ENCODE measurements at regions not wholly inside any gene's neighbourhood (a gene's known extent, or its start where the extent isn't known, plus 50 kb on each side); places are given as distances from the start of the nearest gene placed in this dataset.

DNA sequence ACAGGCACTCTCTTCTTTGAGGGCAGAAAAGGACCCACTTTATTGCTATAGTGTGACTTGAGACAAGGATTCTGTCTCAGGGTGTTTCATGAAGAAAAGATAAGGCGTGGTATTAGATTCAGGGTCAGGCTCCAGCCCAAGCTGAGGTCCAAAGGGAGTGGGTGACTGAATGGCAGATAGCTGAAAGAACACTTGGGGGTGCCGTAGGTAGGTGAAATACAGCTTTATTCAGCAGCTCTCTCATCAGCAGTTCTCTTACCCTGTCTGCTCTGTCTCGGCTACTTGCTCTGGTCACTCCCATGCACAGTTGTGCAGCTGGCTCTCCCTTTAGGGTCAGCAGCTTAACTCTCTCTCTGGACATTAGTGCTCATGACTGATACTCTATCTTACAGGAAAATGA lies 379.9 kb downstream of the LPIN1 start:
- no peak for DNase-seq

DNA sequence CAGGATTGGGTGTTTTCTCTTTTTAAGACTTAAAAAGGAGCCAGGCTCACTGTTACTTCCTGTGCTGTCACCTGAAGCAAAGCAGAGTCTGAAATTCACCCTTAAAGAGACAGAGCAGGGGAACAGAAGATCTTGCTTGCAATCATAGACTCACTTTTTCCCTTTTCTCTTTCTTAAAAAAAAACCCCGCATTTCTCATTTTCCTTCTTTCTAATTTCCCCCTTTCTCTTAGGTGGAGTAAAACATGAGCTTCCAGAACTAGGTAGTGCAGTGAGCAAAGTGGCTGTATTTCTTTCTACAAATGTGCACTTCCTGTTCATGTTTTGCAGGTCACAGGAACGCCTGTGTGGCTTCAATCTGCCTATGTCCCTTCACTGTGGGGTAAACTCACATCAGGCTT lies 381.2 kb downstream of the LPIN1 start:
- no peak for DNase-seq

DNA sequence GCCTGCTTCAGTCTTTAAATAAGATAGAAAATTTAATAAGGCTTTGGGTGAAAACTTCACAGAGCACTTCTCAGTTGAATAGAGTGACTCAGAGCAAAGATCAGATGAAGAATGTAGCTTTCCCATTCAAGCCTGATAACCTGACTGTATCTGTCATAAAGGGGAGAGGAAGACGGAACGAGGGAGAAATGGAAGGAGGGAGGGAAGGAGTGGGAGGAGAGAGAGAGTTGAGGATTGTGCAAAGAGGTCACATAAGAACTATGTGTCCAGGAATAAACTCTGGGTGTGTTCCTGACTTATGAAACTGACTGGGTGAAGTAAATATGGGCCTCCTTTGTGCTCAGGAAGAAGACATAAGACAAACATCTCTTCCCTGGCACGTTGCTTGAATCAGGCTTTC lies 385.5 kb downstream of the LPIN1 start:
- no peak for DNase-seq

DNA sequence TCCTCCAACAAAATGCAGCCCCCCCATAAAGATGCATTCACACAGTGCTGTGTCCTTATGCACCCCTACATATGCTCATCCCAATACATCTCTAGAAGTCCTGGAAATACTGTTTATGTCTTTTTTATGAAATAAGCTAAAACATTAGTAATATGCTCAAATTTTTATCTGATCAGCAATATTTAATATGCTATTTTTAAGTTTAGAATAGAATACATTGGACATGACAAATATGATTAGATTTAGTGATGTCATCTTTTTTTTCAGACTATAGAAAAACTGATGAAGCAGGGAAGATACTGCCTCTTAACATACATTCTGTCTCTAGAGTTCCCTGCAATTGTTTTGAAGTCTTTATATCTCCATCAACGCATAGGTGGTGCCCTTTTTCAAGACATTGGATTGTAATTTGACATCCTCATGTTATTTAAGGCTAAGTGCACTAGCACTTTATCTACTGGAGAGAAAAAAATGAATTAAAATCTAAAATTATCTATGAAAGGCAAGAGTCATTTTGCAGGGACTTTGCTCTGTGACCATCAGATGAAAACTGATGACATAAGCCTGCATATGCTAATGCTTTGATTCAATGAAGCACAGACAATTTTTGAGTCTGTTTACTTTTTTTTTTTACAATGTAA lies 395.3 kb downstream of the LPIN1 start:
- no peak for DNase-seq

DNA sequence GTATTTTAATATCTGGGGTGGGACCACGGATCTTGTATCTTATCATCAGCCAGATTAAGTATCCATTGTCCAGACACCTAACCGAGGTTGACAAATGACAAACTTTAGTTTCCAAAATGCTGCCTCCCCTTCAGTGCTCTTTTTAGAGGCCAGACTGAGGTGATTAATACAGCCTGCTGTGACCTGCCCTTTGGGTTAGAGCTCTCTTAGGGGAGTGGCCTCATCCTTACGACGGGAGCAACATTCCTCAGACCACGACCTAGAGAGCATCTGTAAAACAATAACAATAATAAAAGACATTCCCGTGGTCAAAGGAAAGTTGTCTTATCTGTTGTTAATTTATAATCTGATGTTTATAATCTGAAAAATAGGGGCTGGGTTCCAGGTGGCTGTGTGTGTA lies 405.3 kb downstream of the LPIN1 start:
- DNase-seq = no peak

DNA sequence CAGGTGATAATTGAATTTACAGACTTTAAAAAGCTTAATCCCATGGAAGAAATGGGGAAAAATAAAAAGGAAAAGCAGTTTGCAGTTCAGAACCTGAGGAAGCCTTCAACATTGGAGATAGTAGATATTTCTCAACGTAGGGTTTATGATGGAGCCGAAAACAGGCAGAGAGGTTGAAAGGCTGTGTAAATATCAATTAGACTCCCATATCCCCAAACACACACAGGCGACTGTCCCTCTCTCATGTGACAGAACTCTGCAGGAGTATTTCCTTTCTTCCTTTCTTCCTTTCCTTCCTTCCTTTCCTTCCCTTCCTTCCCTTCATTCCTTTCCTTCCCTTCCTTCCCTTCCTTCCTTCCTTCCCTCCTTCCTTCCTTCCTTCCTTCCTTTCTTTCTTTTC lies 406.5 kb downstream of the LPIN1 start:
- no peak for DNase-seq

DNA sequence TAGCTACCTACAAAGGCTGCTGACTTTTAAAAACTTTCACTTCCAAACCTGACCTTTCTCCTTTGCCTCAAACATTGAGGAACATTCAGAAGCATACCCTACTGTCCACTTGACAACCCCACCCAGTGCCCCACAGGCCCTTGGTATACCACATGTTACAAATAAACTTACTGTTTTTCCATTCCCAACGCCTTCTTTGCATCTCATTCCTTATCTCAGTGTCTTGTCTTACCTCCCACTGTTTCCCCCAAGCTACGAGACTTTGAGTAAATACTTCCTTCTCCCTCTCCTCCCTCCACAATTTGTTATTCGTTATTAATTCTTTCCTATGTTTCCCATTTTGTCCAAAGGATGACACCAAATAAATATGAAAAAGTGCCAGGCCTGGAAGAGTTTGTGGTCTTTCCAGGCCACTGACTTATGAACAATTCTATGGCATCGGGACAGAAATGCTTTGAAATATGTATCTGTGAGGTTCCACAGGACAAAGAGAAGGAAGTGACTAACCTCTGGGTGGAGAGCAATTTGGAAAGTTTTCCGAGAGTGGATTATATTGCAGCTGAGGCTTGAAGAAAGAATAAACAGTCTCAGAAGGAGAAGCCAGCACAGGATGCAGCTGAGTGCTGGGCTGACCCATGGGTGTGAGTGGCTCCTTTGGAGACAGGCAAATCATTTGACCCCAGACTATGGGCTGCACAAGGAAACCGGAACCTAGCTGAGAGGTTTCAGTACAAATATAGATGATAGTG lies 409.0 kb downstream of the LPIN1 start:
- no peak for DNase-seq

DNA sequence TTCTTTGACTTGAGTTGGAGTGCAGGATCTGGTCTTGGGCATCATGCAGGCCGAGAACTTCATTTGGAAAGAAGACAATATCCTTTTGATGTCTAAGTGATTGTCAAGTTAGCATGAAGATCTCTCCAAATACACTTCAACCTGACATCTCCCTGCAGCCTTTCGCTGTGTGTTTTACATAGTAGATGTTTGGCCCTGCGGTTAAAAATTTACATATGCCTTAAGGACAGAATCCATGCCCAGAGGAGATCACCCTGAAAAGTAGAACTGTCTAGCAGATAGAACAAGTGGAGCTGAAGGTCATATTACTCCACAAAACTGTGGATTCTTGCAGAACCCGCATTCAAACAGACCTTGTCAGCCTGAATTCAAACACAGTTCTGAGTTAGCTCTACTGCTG lies 409.9 kb downstream of the LPIN1 start:
- no peak for DNase-seq

DNA sequence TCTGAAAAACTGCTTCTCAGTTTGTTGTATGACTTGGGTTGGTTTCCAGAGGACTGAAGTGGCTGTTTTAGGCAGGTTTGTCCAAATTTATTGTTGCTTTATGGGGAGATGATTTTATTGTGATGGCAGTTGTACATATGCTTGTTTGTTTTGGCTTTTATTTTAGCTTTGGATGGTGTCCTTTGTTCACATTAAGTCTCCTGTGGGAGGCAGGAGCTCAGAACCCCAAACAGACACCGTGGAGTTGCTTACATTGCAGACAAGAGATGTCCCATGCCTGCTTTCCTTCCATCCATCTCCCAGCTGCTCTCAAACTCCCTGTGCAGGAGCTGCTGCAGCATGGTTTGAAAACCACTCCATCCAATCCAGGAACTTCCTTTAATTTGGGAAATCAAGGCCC lies 414.7 kb downstream of the LPIN1 start:
- DNase-seq = no peak

DNA sequence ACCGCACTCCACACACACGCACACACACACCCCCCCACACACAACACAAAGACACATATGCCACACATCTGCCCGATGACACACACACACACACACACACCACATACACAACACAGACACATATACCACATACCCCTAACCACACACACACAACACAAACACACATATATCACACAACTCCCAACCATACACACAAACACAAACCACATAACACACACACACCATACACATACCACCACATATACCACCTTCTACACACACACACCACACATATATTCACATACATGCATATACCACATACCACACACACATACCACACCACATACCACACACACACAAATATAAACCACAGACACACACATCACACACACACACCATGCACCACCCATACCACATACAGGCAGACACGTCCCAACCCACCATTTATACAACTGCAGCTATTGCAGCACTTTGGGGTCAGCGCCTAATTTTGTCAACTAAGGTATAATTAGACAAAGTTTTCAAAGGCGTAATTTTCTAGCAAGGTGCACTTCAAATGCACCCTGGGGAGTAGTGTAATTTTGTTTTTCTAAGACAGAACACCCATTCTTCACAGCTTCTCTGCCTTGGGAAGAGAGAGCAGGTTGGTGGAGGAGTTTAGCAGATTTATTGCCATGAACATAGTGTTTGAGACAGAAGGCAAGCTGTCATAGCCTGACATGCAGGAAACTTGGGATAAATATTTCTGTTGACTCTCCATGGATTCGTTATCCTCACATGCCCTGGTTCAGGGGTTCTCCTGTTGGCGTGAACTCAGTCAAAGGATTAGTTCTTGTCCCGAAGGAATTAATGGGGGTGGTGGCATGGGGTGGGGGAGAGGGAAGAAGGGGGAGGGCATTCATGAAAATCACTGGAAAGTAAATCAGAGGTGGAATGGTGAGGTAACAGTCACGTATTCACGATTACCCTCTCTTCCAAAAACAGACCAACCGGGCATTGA lies 416.1 kb downstream of the LPIN1 start:
- no peak for DNase-seq

DNA sequence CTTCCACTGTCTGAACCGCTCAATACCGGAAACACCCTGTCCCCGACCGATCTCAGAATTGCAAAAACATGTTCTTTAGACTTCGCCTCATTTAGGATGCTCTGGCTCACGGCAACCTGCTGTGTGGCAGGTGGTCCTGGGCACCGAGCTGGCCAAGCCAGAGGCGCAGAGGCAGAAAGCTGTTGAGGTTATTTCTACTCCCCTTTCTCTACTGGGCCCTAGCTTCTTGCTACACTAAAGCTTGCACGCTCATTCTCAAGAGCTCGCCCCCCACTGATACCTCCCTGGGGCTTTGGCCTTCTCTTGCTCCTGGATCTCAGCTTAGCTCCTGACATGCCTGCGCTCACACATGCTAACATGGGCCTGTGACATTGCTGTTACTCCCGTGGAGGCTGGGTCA lies 417.4 kb downstream of the LPIN1 start:
- no peak for DNase-seq

DNA sequence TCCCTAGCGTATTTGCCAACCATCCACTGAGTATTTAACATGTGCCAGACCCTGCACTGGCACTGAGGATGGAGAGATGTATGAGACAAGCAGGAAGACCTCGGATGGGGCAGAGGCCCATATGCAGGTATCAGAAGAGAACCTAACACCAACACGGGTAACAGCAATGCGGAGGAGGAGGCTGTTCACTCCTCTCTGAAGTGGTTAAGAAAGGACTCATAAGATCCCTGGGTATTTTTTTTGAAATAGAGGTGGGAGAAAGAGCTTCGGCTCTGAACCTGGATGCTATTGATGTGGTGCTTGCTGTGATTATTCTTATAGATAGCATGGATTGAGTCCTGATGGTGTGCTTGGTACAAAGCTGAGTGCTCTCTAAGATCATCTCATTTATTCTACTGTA lies 418.3 kb downstream of the LPIN1 start:
- DNase-seq = no peak

DNA sequence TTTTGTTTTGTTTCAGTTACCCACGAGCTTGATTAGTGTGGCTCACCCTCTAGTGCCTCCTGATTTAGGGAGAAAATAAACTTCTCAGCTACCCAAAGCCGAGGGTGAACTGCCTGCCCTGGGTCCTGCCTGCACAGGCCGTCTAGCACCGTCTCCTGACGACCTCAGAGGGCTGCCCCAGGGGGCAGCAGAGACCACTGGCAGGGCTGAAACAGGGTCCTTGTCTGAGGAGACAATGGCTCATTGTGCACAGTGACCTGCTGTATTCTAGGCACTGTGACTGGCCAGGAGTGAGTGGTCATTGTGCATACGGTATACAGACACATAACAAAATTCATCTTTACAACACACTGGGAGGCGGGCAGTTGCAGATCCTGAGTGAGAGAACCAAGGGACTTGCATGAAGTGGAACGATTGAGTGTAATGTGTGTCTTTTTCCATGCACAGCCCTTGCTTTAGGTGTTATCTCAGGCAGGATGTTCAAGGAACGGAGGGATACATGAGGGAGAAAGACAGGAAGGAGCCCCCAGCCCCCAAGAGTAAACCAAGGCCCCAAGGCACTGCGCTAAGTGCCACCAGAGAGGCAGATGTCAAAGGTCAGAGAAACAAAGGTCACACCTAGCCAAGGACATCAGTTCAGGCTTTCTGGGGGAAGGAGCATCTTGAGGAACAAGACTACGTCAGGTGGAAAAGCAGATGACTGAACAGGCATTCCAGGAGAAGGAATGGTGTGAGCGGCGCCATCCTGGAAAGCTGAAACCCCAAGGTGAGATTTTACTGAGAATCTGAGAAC lies 421.3 kb downstream of the LPIN1 start:
- no peak for DNase-seq

DNA sequence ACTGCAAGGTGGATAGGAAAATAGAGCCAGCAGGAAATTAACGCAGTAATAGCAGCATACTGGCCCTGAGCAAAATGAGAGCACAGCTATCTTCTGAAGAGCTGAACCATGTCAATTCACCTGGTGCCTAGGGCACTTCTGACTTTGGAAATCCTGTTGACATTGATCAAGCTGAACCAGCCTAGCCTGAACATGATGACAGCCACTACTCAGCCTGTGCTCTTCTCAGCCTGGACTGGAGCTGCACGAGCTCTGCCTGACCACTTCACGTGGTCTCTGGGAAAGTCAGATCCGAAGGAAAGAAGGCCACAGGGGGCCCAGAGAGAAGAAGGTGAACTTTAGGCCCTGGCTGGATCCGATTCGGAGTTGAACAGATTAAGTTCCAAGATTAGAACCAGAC lies 421.9 kb downstream of the LPIN1 start:
- DNase-seq = no peak

DNA sequence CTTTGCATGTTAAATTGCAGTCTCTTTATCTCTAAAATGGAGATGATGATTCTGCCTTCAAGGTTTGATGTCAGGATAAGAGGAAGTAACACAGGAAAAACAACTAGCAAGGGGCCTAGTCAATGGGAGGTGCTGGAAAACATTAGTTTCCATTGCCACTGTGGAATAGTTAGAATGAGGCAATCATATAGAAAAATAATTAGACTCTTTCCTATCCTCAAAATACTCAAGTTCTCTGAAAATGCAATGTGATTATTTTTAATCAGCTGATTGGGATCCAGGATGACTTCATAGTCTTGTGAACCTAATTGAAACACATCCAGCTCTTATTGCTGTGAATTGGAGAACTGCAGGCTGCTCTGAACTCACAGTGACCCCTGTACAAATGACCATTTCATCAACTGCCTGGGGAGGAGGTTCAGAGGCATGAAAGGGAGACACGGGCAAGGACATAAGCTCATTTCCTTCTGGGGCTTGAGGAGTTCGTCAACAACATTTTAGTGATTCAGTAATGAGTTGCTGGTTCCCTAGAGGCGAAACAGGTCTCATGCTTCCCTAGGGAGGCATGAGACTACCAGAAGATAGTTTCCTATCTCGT lies 422.5 kb downstream of the LPIN1 start:
- no peak for DNase-seq

DNA sequence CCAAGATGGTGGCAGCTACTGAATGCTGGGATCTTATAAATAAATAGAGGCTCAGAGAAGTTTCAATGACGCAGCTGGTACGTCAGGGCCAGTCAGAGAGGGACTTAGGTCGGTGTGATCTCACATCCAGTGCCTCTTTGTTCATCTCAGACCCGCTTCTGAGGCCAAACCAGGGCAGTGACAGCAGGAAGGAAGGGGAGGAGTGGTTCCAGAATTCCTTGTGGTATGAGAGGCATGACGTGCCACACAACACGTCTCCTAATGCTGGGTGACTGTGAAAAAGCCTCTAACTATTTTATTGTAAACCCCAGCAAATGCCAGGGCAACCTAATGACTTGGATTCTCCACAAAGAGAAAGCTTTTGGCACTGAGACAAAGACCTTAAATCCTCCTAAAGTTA lies 423.3 kb downstream of the LPIN1 start:
- no peak for DNase-seq

DNA sequence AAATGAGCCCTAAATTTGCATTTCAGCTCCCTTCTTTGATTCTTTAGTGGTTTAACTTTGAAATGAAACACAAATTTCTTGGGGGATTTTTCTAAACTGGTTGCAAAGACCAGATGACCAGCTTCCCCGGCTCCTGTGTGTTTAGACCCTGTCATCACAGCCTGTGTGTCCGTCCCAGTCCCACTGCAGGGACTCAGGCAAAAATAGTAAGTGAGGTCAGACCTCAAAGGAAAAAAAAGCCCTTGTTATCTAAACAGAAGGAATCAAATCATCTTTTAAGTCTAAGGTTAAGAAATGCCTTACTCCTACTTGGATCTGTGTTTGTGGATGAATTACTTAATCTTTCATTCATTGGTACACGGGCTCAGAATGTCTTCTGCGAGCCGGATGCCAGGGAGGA lies 423.7 kb downstream of the LPIN1 start:
- DNase-seq = no peak

DNA sequence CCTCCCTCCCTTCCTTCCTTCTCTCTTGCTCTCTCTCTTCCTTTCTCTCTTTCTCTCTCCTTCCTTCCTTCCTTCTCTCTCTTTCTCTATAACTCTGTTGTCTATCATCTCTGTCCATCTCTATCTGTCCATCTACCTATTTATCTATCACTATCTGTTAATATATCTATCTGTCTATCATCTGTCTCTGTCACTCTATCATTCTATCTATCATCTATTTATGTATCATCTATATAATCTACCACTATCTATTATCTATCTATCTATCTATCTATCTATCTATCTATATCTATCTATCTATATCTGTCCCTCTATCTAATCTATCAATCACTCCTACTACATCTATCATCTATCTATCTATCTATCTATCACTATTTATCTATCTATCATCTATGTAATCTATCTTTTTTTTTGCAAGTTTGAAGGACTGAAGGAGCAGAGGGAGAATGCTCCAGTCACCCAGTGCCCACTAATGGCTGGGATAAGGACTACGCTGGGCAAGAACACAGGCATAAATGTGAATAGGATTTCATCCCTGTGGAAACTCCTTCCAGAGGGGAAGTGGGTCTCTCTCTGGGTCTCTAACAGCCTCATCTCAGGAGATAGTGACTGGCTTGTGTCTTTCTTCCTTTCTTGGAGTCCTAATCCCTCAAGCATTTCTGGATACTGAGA lies 427.0 kb downstream of the LPIN1 start:
- no peak for DNase-seq

DNA sequence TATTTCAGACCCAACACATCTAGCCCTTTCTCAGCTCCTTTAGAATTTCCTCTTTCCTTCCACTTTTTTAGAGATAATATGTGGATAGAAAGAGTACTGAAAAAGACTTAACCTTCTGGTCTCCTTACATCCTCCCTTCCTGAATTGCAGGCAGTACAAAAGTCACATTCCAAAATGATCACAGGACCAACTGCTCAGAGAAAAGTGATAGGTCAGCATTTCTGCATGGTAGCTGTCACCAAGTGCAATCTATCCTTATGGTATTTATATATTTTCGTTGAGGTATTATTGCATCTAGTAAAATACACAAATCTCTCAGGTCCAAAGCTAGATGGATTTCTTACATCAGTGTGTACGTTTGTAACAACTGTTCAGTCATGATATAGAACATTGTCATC lies 427.5 kb downstream of the LPIN1 start:
- no peak for DNase-seq

DNA sequence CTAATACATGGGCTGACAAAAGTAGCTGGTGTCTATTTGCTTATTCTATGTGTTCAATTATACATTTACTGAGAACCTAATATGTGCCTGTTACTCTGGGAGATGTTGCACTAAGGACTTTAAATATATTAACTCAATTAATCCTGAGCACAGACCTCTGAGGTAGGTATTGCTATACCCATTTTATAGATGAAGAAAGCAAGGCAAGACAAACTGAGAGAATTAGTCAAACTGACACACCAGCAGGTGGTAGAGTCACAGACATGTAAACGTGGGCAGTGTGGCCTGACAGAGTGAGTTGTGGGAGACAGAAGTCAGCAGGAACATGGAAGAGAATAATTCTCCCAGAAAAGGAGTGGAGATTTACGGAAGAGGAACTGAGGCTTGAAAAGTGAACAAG lies 428.9 kb downstream of the LPIN1 start:
- no peak for DNase-seq

DNA sequence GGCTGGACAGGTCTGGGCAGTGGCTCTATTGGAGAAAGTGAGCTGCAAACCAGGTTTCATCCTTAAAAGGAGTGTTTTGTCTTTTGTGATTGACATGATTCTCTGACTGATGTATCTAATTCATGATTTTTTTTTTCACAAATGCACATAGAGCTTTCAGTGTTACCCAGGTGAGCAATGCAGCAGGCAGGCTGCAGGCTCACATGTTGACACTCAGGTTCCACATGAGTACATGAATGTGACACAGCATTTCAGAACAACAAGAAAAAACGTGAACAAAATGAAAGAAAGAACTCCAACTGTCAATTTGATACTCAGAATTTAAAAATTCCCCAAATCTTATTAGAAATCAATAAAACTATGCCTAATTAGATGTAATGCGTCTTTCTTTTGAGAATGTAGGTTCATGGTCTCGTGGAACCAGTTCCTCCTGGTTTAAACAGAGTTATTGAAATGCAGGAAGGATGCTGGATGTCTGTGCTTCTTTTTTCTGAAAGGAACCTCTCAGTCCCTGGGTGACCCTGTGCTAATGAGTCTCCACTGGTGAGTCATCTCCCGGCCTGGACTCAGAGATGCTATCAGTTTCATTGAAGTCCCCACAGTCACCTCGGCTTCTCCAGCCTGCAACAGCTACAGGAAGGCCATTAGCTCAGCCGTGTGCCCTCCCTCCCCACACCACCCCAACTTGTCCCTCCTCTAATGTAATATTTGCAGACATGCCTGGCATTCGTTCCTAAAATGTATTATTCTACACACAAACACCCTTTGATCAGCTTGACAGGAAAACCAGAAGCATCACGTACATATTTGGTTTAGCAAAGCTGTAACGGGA lies 430.4 kb downstream of the LPIN1 start:
- DNase-seq = no peak
